AG04449 (cell line): ENCODE measurements at regions not wholly inside any gene's neighbourhood (a gene's known extent, or its start where the extent isn't known, plus 50 kb on each side); places are given as distances from the start of the nearest gene placed in this dataset.

Experiments used
- CTCF ChIA-PET: fragments of 350-600 bp; formaldehyde crosslinking; extraction: SDS; loops from one replicate; lab custom pipeline; 2021; ENCODE audit warnings: antibody characterized with exemption; lab: Yijun Ruan, JAX
- POLR2A ChIA-PET: fragments of 400-600, 350-600 bp; formaldehyde crosslinking; extraction: SDS; loops from one replicate; lab custom pipeline; 2020; ENCODE audit warnings: antibody characterized with exemption, inconsistent platforms; lab: Yijun Ruan, JAX
- DNase-seq: peaks from one replicate; pipeline ENCODE4 v3.0.0-alpha.2; 2010; ENCODE audit warnings: low read depth, low spot score
- H3K4me3 ChIP-seq: 2 replicates; pipeline ENCODE4 v1.5.1; 2011; ENCODE audit warnings: low read depth, mild to moderate bottlenecking, control low read depth, low read length
- CTCF ChIP-seq: IDR thresholded peaks from one replicate; pipeline ENCODE4 v1.5.1; 2011; ENCODE audit warnings: mild to moderate bottlenecking, moderate library complexity, low read length, control low read depth, inconsistent platforms; ENCODE audit not compliant: insufficient read depth; ENCODE audit errors: missing control alignments

GRCh38 chr3:171948674-171949073 lies 90.7 kb upstream of the FNDC3B start:
- ChIA-PET CTCF (interaction anchor here (1.1 kb wide), 1 partner anchor 7 kb away, joined by 3 read pairs; no protein-coding TSS in a partner anchor), POLR2A (no interaction called here)
- no peak overlapping the region for H3K4me3 ChIP-seq
- TF ChIP-seq CTCF = no peak
- no peak for DNase-seq

- CTCF ChIA-PET = interaction anchor here (1.1 kb wide), 1 partner anchor 8 kb away, joined by 3 read pairs; no protein-coding TSS in a partner anchor
- POLR2A ChIA-PET = no interaction called here
- TF ChIP-seq CTCF = no peak
- no peak for DNase-seq
- H3K4me3 ChIP-seq = no peak overlapping the region
These were observed 89.8 kb upstream of the FNDC3B start for GRCh38 chr3:171949554-171949953.

DNA sequence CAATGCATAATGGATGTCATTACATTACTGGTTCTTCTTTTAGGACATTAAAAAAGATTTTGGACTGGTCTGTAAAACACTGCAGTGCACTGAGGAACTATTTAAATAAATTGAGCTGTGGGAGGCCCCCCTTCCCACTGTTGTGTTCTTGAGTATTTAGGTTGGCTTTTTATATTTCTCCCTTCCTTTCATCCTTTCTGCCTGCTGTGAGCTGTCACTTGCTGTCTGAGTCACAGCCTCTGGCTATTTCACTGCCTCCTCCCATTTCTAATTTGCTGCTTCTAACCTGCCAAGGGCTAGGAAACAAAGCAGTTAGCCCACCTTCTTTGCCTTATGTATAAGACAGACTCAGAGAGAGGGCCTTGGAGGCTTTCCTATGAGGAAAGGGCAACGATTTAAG lies 89.0 kb upstream of the FNDC3B start:
- CTCF ChIA-PET = no interaction called here
- POLR2A ChIA-PET = interaction anchor here (0.5 kb wide), 1 partner anchor 96 kb away, joined by 3 read pairs; no protein-coding TSS in a partner anchor
- no peak overlapping the region for H3K4me3 ChIP-seq
- no peak for DNase-seq
- no peak for TF ChIP-seq CTCF

GRCh38 chr3:171951597-171951996 lies 87.8 kb upstream of the FNDC3B start:
- no peak for DNase-seq
- ChIA-PET POLR2A (no interaction called here), CTCF (no interaction called here)
- TF ChIP-seq CTCF = no peak
- no peak overlapping the region for H3K4me3 ChIP-seq

DNA sequence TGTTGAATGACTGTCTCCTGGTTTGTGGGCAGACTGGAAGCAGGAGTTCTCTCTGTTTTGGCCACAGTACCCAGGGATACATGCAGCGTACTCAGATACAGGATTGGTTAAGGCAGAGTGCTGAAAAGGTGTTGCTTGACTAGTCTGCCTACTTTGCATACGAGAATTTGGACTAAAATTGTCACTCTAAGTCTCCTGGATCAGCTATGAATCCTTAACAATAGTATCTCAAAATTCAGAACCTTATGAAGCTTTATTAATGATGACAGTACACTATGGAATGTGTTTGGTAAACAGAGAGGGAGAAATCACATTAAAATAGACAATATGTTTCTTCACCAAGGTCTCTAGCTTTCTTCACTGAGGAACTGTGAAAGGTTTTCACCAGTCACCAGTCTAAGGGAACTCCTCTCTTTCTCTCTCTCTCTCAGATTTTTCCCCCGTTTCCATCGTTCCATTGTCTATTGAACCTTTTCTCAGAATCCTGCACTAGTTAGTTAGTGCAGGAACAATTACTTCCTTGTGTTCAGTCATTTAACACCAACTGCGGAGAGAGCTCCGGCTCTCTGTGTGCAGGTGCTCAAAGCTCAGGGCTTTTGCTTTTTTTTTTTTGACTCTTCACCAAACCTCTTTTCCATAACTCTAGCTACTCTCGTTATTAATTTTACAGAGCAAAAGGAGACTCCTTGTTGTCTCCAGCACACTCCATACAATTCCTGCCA lies 85.9 kb upstream of the FNDC3B start:
- POLR2A ChIA-PET = no interaction called here
- H3K4me3 ChIP-seq = no peak overlapping the region
- DNase-seq = no peak
- no peak for TF ChIP-seq CTCF
- CTCF ChIA-PET = interaction anchor here (0.8 kb wide), 1 partner anchor 23 kb away, joined by 3 read pairs; no protein-coding TSS in a partner anchor

DNA sequence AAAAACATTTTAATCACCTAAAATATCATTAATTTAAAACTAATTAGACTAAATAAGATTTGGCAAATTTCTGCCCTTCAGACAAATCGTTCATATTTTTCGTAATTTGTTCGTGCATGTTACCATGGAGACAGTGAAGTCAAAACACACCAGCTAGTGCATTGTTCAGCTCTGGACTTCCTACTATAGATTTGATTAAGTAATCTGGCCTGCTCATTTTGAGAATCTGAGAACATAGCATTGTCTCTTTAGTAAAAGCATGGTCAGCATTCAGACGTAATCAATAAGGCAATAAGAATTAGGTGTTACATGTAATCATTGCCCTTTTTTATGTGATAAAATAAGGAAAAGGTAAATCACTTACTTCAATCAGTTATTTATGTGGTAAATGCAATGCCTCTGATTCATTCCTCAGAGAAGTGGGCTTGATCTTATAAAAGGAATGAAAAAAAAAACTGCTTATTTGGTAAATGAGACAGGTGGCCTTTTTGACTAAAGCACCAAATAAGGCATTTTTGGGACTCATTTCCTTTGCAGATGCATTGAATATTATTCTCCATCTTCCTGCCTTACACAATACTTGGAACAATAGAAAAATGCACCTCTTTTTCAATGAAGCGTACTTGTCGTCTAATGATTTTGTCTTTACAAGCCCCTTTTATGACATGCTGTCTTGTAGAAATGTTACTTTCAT lies 84.5 kb upstream of the FNDC3B start:
- ChIA-PET CTCF (no interaction called here), POLR2A (no interaction called here)
- no peak overlapping the region for H3K4me3 ChIP-seq
- DNase-seq = no peak
- no peak for TF ChIP-seq CTCF
